Cerebellar cortex (tissue), 1 donor: ENCODE measurements at regions not wholly inside any gene's neighbourhood (a gene's known extent, or its start where the extent isn't known, plus 50 kb on each side); places are given as distances from the start of the nearest gene placed in this dataset.
"Not testable (repeated sequence)": the region's sequence is repeated elsewhere in the genome, so short reads cannot be mapped to it uniquely, and the experiment has no call there.

Source experiments
- DNase-seq: peaks from one replicate; pipeline ENCODE4 v3.0.0-alpha.2; 2015; ENCODE audit warnings: low spot score

DNA sequence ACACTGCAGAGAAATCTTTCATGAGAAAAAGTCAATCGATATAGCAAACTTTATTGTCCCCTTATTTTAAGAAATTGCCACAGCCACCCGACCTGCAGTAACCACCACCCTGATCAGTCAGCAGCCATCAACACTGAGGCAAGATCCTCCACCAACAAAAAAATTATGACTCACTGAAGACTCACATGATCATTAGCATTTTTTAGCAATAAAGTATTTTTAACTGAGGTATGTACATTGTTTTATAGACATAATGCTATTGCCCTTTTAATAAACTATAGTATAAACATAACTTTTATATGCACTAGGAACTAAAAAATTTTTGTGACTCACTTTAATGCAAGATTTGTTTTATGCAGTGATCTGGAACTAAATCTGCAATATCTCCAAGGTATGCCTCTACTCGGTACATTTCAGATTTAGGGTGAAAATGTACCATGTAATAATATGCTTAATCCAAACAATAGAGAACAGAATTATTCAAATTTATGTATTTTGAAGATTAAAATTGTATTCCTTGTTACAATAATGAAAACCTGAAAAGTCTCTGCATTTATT is 79.2 kb upstream of the CEP126 start:
- DNase-seq, result no peak

DNA sequence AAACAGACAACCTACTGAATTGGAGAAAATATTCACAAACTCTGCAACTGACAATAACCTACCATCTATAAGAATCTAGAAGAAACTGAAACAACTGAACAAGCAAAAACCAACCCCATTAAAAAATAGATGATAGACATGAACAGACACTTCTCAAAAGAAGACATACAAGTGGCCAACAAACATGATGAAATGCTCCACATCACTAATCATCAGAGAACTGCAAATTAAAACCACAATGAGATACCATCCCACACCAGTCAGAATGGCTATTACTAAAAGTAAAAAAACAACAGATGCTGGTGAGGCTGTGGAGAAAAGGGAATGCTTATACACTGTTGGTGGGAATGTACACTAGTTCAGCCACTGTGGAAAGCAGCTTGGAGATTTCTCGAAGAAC is 84.3 kb upstream of the CEP126 start:
- DNase-seq, result not testable (repeated sequence)

GRCh38 chr11:101825531-101825930 is 89.3 kb upstream of the CEP126 start:
- DNase-seq, result no peak

DNA sequence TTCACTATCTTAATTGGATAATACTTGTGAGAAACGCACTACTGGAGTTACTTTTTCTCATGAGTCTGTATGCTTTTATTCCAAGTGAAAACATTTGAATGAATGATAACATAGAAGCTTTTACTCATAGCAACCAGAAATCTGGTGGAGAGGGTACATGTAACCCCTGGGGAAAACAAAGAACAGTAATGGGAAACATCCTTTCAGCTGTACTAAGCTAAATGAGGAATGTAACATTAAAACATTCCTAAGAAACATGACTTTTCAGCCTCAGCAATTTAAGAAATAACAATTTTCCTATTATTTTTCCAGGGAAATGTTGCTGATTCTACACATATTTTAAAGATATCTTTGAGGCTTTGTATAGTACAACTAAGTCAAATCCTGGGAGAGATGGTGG is 97.2 kb upstream of the CEP126 start:
- no peak for DNase-seq

DNA sequence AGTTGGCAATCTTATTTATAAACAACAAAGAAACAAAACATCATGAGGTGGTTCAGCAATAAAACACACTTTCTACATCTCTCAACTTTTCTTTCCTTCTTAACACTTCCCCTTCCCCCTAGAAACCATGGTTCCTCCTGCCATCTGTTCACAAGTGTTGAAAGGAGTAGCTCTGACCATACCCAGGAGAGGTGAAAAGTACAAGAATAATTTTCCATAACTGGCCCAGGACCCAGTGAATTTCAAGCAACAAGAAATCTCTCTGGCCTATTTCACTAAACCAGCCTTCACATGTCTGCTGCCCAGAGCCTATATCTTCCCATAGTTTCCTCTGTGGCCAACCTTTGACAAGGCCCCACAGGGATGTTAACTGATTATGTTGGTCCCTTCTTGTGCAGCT is 98.2 kb upstream of the CEP126 start:
- no peak for DNase-seq

- DNase-seq, result no peak
Observed at GRCh38 chr11:101812546-101812945, 102.3 kb upstream of the CEP126 start.

GRCh38 chr11:101810546-101810945 is 104.3 kb upstream of the CEP126 start:
- no peak for DNase-seq

DNA sequence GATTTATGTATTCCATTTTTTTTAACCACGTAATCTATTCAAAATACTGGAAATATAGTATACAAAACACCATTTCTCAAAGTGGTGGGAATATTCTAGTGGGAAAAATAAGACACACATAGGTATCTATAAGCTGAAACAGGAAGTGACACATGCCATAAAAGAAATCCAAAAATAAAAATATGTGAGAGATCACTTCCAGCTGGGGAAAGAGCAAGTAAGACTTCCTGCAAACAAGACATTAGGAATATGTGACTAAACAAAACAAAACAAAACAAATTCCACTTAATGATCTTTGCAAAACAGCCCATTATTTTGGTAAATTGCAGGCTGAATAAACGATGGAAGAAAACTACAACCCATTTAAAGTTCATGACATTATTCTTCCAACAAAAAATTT is 107.3 kb upstream of the CEP126 start:
- no peak for DNase-seq

GRCh38 chr11:101803651-101804050 is 111.2 kb upstream of the CEP126 start:
- no peak for DNase-seq

DNA sequence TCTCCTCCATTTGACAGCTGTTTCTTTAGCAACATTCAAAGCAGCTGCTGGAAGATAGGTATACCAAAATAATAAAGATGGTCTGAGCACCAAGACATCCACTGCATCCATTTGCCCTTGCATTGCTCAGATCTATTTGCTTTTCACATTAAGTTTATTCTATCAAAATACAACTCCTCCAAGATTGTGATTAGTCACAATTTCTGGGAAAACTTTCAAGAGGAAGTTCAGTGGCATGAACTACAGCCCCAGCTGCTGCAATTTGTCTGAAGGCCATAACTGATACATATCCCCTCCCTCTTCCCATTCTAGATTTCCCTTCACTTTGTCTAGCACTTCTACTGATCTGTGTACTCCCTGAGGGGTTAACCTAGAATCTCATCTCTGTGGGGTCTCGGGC is 117.5 kb upstream of the CEP126 start:
- DNase-seq, result no peak

GRCh38 chr11:101792814-101793213 is 122.0 kb upstream of the CEP126 start:
- DNase-seq, result no peak

DNA sequence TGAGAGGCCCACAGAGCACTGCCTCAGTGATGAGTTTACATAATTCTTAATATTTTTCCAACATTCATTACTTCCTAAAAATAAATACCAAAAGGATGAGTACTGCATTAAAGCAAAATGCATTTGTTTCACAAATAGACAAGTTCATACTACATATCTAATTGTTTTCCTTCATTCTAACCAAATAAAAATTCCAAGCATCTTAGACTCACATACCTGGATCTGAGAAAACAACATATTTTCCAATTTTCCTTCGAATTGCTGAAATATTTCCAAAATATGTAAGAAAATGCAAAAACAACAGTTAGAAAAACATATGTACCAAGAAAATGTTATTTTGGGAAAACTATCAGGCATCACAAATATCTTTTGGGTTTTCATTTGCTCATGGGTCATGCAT is 127.9 kb upstream of the CEP126 start:
- DNase-seq, result no peak

GRCh38 chr11:101786421-101786820 is 128.4 kb upstream of the CEP126 start:
- DNase-seq, result no peak

DNA sequence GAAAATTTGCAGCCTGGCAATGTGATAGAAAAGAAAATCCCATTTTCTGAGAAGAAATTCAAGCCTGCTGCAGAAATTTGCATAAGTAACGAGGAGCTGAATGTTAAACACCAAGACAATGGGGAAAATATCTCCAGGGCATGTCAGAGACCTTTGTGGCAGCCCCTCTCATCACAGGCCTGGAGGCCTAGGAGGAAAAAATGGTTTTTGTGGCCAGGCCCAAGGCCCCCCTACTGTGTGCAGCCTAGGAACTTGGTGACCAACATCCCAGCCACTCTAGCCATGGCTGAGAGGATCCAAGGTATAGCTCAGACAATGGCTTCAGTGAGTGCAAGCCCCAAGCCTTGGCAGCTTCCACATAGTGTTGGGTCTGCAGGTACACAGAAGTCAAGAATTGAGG is 135.6 kb upstream of the CEP126 start:
- DNase-seq, result not testable (repeated sequence)

GRCh38 chr11:101777476-101777875 is 137.3 kb upstream of the CEP126 start:
- DNase-seq, result no peak

- no peak for DNase-seq
Observed at GRCh38 chr11:101775033-101775432, 139.8 kb upstream of the CEP126 start.

DNA sequence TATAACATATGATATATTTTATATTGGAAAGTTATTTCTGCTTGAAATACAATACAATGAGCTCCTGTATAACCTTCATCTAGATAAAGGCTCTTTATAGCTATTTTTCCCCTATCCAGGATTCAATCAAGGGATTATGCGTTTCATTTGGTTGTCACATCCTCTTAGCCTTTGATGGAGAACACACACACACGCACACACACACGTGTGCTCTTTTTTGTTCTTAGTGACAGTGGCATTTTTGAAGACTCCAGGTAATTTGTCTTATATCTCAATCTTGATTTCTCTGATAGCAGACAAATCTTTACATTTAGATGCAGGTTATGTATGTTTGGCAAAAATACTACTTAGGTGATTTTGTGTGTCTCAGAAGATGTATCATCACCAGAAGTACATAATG is 144.2 kb upstream of the CEP126 start:
- no peak for DNase-seq

DNA sequence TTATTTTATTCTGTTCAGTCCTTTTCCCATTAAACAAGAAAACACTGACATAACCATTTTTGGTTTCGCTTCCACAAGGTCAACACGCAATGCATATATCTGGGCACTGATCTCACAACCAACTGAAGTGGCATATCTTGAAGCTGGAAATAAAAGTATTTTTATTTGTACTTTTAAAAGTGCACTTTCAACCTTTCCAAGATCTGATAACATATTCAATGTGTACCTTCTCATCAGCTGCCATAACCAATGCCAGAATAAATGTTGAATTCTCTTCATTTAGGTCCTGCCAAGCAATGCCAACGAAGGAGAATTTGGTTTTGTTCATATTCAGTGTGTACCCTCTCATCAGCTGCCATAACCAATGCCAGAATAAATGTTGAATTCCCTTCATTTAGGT is 148.9 kb upstream of the CEP126 start:
- DNase-seq, result no peak

- DNase-seq, result no peak
Observed at GRCh38 chr11:101759771-101760450, 154.9 kb upstream of the CEP126 start.

DNA sequence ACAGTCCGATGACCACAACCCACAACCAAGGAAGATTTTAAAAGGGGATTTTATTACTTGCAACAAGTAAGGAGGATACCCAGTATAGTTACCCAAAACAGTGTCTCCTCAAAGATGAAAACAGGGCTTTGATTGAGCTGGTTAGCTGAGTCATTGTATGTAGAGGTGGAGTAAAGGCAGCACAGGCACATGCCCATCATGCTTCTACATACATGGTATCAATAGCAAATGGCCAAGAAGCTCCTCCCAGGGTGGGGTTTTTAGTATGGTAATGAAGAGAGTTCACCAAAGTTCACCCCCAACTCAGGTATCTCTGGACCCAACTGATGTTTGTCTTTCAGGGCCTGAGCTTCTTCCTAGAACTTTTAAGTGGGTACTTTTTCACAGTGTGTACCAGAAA is 157.1 kb upstream of the CEP126 start:
- DNase-seq, result no peak

GRCh38 chr11:101748572-101749344 is 165.0 kb upstream of the TRPC6 start:
- no peak for DNase-seq

GRCh38 chr11:101745756-101746155 is 161.9 kb upstream of the TRPC6 start:
- DNase-seq, result no peak

DNA sequence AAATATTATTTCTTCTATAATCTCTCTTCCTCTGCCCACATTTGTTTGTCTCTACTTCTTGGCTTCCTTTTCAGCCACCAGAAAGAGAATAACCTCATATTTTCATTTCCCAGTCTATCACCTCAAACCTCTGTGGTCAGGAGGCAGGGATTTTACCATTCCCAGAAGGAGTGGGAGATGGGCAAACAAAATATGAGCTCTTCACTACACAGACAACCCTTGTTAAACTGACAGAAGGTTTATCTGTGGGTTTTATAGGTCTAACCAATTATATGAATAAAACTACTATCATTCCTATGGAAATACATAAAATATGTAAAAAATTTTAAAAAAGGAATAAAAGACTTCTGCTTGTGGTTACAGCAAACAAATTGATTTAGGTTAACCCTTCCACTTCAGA is 160.0 kb upstream of the TRPC6 start:
- no peak for DNase-seq
